BE2C (cell line): ENCODE measurements at regions not wholly inside any gene's neighbourhood (a gene's known extent, or its start where the extent isn't known, plus 50 kb on each side); places are given as distances from the start of the nearest gene placed in this dataset.

Source experiments
- DNase-seq: peaks from one replicate; pipeline ENCODE4 v3.0.0-alpha.2; 2020
- H3K27me3 ChIP-seq: fragments of 250-450 bp; sonication (Bioruptor Pico); 2 replicates; pipeline ENCODE4 v1.5.1; 2020; ENCODE audit warnings: mild to moderate bottlenecking
- H3K36me3 ChIP-seq: fragments of 250-450 bp; sonication (Bioruptor Pico); 2 replicates; pipeline ENCODE4 v1.5.1; 2020; ENCODE audit warnings: mild to moderate bottlenecking
- H3K4me1 ChIP-seq: fragments of 250-450 bp; sonication (Bioruptor Pico); 2 replicates; pipeline ENCODE4 v1.5.1; 2020
- H3K4me3 ChIP-seq: 2 replicates; pipeline ENCODE4 v1.5.1; 2011; ENCODE audit warnings: low read depth, low read length
- H3K9me3 ChIP-seq: fragments of 250-450 bp; sonication (Bioruptor Pico); 2 replicates; pipeline ENCODE4 v1.5.1; 2020
- CTCF ChIP-seq: IDR thresholded peaks from 2 replicates; pipeline ENCODE4 v1.5.1; 2012; ENCODE audit warnings: mild to moderate bottlenecking, low read depth, low read length

- no peaks in the 10 kb centered on the region for H3K9me3 ChIP-seq
- no peaks in the 10 kb centered on the region for H3K4me1 ChIP-seq
- no peaks in the 10 kb centered on the region for H3K36me3 ChIP-seq
- no peaks in the 10 kb centered on the region; the same call in 1 of the 2 replicates for H3K27me3 ChIP-seq
- no peak overlapping the region for H3K4me3 ChIP-seq
- DNase-seq = peak; percentile 19
- peak; percentile 97 for TF ChIP-seq CTCF
Measured at GRCh38 chr1:233790662-233791371, 113.7 kb upstream of the SLC35F3 start.

GRCh38 chr1:233791372-233791703, 113.1 kb upstream of the SLC35F3 start:
- Histone ChIP-seq H3K27me3 (no peaks in the 10 kb centered on the region; the same call in 1 of the 2 replicates), H3K4me3 (no peak overlapping the region), H3K9me3 (no peaks in the 10 kb centered on the region), H3K4me1 (no peaks in the 10 kb centered on the region), H3K36me3 (no peaks in the 10 kb centered on the region)
- no peak for DNase-seq
- TF ChIP-seq CTCF = no peak

- no peaks in the 10 kb centered on the region; the same call in 1 of the 2 replicates for H3K27me3 ChIP-seq
- DNase-seq = no peak
- no peaks in the 10 kb centered on the region for H3K4me1 ChIP-seq
- no peaks in the 10 kb centered on the region for H3K36me3 ChIP-seq
- no peaks in the 10 kb centered on the region for H3K9me3 ChIP-seq
- no peak for TF ChIP-seq CTCF
- no peak overlapping the region for H3K4me3 ChIP-seq
Measured at GRCh38 chr1:233791721-233792120, 112.8 kb upstream of the SLC35F3 start.

- no peak for DNase-seq
- H3K4me3 ChIP-seq = no peak overlapping the region
- no peaks in the 10 kb centered on the region for H3K36me3 ChIP-seq
- TF ChIP-seq CTCF = no peak
- no peaks in the 10 kb centered on the region for H3K9me3 ChIP-seq
- H3K27me3 ChIP-seq = no peaks in the 10 kb centered on the region; the same call in 1 of the 2 replicates
- H3K4me1 ChIP-seq = no peaks in the 10 kb centered on the region
Measured at GRCh38 chr1:233794863-233795262, 109.6 kb upstream of the SLC35F3 start.

GRCh38 chr1:233796146-233796783, 108.2 kb upstream of the SLC35F3 start:
- H3K4me3 ChIP-seq = no peak overlapping the region
- no peak for DNase-seq
- H3K4me1 ChIP-seq = no peaks in the 10 kb centered on the region
- no peak for TF ChIP-seq CTCF
- H3K27me3 ChIP-seq = no peaks in the 10 kb centered on the region; the same call in 1 of the 2 replicates
- no peaks in the 10 kb centered on the region; the same call in 1 of the 2 replicates for H3K9me3 ChIP-seq
- no peaks in the 10 kb centered on the region for H3K36me3 ChIP-seq

GRCh38 chr1:233802611-233803010, 101.9 kb upstream of the SLC35F3 start:
- TF ChIP-seq CTCF = no peak
- Histone ChIP-seq H3K36me3 (no peaks in the 10 kb centered on the region), H3K9me3 (no peaks in the 10 kb centered on the region; the same call in none of the 2 replicates), H3K4me1 (no peaks in the 10 kb centered on the region), H3K27me3 (no peaks in the 10 kb centered on the region; the same call in 1 of the 2 replicates), H3K4me3 (no peak overlapping the region)
- DNase-seq = no peak
